GM12874 (cell line): ENCODE measurements at regions not wholly inside any gene's neighbourhood (a gene's known extent, or its start where the extent isn't known, plus 50 kb on each side); places are given as distances from the start of the nearest gene placed in this dataset.

ENCODE experiments used
- CTCF ChIP-seq: IDR thresholded peaks from 2 replicates; pipeline ENCODE4 v1.5.1; 2011; ENCODE audit warnings: low read depth, mild to moderate bottlenecking, control low read depth, low read length, moderate library complexity; ENCODE audit not compliant: insufficient read depth

GRCh38 chr2:66275984-66276383 is 158.9 kb upstream of the MEIS1 start:
- TF ChIP-seq CTCF, result no peak

- no peak for TF ChIP-seq CTCF
Observed at GRCh38 chr2:66273933-66274490, 160.9 kb upstream of the MEIS1 start.

GRCh38 chr2:66272751-66273150 is 162.2 kb upstream of the MEIS1 start:
- no peak for TF ChIP-seq CTCF

- no peak for TF ChIP-seq CTCF
Observed at GRCh38 chr2:66271777-66272176, 163.1 kb upstream of the MEIS1 start.

- no peak for TF ChIP-seq CTCF
Observed at GRCh38 chr2:66270247-66270646, 164.7 kb upstream of the MEIS1 start.

- TF ChIP-seq CTCF, result no peak
Observed at GRCh38 chr2:66269166-66269565, 165.8 kb upstream of the MEIS1 start.

GRCh38 chr2:66268756-66269155 is 166.2 kb upstream of the MEIS1 start:
- TF ChIP-seq CTCF, result no peak
